ENCODE measurements at regions not wholly inside any gene's neighbourhood (a gene's known extent, or its start where the extent isn't known, plus 50 kb on each side); places are given as distances from the start of the nearest gene placed in this dataset.

DNA sequence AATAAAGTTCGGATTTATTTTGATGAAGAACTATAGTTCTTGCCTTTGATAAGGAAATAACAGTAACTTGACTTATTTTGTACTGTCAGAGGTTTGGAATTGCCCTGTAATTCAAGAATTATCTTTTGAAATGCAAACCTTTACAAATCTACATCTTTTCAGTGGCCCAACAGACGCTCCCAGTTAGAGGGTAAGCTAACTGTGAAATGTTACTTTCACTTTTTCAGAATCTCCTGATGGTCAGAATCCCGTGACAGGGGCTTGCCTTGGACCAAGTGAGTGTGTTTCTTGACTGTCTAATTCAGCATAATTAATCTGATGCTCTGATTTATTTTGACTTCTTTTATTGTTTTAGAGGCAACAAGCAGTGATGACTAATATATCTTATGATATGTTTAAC lies 262.5 kb downstream of the PLOD2 start:
- 73% methylated on average over 3 of the region's 3 CpGs for WGBS
- Histone ChIP-seq H3K9me3 (no peaks in the 10 kb centered on the region), H3K4me1 (replicated peaks) (no peaks in the 10 kb centered on the region), H3K4me3 (no peak overlapping the region), H3K27me3 (replicated peaks; ENCODE audit: insufficient read depth) (no peaks in the 10 kb centered on the region), H3K36me3 (no peaks in the 10 kb centered on the region), H3K27ac (no peak overlapping the region)
- no peak for DNase-seq (ENCODE audit: low spot score)
- no peak for TF ChIP-seq POLR2AphosphoS5 (IDR thresholded peaks at IDR 0.05)
- no peak for TF ChIP-seq POLR2A (IDR thresholded peaks at IDR 0.05)
- TF ChIP-seq, protein P1, sequence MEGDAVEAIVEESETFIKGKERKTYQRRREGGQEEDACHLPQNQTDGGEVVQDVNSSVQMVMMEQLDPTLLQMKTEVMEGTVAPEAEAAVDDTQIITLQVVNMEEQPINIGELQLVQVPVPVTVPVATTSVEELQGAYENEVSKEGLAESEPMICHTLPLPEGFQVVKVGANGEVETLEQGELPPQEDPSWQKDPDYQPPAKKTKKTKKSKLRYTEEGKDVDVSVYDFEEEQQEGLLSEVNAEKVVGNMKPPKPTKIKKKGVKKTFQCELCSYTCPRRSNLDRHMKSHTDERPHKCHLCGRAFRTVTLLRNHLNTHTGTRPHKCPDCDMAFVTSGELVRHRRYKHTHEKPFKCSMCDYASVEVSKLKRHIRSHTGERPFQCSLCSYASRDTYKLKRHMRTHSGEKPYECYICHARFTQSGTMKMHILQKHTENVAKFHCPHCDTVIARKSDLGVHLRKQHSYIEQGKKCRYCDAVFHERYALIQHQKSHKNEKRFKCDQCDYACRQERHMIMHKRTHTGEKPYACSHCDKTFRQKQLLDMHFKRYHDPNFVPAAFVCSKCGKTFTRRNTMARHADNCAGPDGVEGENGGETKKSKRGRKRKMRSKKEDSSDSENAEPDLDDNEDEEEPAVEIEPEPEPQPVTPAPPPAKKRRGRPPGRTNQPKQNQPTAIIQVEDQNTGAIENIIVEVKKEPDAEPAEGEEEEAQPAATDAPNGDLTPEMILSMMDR (IDR thresholded peaks at IDR 0.05) = no peak
- intact Hi-C loops (cut with DNase I) = no loop called here

DNA sequence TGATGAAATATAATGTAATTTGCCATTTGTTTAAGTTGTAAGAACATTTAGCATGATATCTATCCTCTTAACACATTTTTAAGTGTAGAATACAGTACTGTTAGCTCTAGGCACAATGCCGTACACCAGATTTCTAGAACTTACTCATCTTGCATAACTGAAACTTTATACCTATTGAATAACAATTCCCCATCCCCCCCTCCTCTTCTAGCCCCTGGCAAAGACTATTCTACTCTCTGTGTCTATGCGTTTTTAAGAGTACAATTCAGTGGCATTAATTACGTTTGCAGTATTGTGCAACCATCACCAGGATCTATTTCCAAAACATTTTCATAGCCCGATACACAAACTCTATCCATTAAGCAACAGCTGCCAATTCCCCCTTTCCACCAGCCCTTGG lies 261.7 kb downstream of the PLOD2 start:
- 38% methylated on average over 4 of the region's 4 CpGs for WGBS

DNA sequence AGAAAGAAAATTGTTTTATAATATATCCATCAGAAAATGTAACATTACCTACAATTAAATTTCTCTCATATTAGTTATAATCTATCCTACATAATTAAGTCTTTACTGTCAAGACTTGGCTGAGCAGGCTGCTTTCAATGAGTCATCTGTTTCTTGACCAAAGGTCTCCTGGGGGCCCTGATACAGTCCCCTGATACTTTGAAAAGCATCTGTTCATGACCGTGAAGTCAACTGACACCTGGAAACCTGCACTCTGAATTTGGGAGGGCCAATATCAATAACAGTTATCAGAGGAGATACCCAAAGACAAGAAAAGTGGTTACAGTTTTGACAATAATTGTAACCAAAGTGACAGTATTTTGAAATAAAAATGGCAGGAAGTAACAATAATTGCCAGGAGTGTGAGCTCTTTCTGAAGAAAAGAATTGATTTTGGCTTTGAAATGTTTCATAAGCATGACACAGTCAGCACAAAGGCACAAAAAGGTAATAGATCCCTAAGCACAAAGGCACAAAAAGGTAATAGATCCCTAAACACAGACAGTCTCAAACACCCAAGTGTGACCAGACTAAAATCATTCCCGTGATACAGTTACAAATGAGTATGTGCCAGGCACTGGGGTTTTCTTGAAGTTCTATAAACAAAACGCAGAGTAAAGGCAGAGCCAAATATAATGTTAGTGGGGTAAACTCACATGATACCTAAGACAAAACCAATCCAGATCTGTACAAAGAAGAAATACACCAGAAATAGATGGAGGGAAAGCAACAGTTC lies 260.7 kb downstream of the PLOD2 start:
- DNase-seq (ENCODE audit: low spot score) = no peak
- no peaks in the 10 kb centered on the region for H3K27me3 ChIP-seq (replicated peaks; ENCODE audit: insufficient read depth)
- TF ChIP-seq POLR2A (IDR thresholded peaks at IDR 0.05) = no peak
- TF ChIP-seq, protein P1 (IDR thresholded peaks at IDR 0.05) = no peak
- TF ChIP-seq POLR2AphosphoS5 (IDR thresholded peaks at IDR 0.05) = no peak
- H3K27ac ChIP-seq = no peak overlapping the region
- H3K4me1 ChIP-seq (replicated peaks) = no peaks in the 10 kb centered on the region
- H3K4me3 ChIP-seq = no peak overlapping the region
- 78% methylated on average over 3 of the region's 3 CpGs for WGBS
- H3K36me3 ChIP-seq = no peaks in the 10 kb centered on the region
- H3K9me3 ChIP-seq = no peaks in the 10 kb centered on the region
- intact Hi-C loops (cut with DNase I) = no loop called here

More for the DNA sequence above, 261.7 kb downstream of the PLOD2 start:
- Histone ChIP-seq H3K27me3 (replicated peaks; ENCODE audit: insufficient read depth) (no peaks in the 10 kb centered on the region), H3K4me3 (no peak overlapping the region), H3K4me1 (replicated peaks) (no peaks in the 10 kb centered on the region), H3K9me3 (no peaks in the 10 kb centered on the region), H3K36me3 (no peaks in the 10 kb centered on the region), H3K27ac (no peak overlapping the region)
- TF ChIP-seq, protein P1 (IDR thresholded peaks at IDR 0.05) = no peak
- TF ChIP-seq POLR2AphosphoS5 (IDR thresholded peaks at IDR 0.05) (no peak), POLR2A (IDR thresholded peaks at IDR 0.05) (no peak)
- DNase-seq (ENCODE audit: low spot score) = no peak
- intact Hi-C loops (cut with DNase I) = no loop called here

DNA sequence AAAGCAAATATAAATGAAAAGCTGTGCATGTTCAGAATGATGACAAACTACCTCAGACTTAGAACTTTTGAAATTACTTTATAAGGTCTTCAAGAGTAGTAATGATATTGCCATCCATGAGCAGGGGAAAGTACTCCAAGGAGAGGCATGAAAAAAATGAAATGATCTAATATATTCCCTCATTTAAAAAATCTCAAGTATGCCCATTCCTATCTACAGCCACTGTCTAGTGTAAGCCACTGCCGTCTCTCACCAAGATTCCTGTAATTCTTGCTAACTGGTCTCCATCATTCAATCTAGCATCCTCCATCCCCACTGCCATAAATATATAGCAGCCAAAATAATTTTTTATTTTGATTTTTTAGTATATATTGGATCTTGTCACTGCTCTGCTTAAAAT lies 258.8 kb downstream of the PLOD2 start:
- Histone ChIP-seq H3K27me3 (replicated peaks; ENCODE audit: insufficient read depth) (no peaks in the 10 kb centered on the region), H3K9me3 (no peaks in the 10 kb centered on the region), H3K4me3 (no peak overlapping the region), H3K4me1 (replicated peaks) (no peaks in the 10 kb centered on the region), H3K27ac (no peak overlapping the region), H3K36me3 (no peaks in the 10 kb centered on the region)
- intact Hi-C loops (cut with DNase I) = no loop called here
- WGBS = 86% methylated on average over 1 of the region's 1 CpG
- no peak for DNase-seq (ENCODE audit: low spot score)
- TF ChIP-seq, protein P1 (IDR thresholded peaks at IDR 0.05) = no peak
- no peak for TF ChIP-seq POLR2AphosphoS5 (IDR thresholded peaks at IDR 0.05)

DNA sequence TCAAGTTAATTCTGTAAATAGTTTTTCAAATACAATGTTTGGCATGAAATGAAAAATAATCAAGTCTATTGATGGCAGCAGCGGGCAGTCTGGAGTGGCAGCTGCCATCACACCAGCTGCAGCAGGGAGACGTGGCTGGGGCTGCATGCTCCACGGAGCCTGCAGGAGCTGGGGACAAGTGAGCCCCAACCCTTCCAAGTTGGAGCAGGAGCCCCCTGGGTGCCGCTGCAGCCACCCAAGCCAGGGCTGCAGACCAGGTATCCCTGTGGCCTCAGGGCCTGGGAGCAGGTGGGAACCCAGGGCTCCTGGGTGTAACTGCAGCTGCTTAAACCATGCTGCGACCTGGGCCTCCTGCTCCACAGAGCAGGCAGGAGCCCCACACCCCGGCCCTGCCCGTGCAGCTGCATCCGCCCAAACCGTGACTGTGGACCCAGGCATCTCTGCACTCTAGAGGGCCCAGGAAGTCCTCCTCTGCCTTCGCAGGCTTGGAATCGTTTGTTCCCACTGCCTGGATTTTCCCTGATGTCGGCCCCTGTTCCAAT lies 257.4 kb downstream of the PLOD2 start:
- no peak overlapping the region for H3K4me3 ChIP-seq
- 91% methylated on average over 12 of the region's 12 CpGs for WGBS
- no peaks in the 10 kb centered on the region for H3K27me3 ChIP-seq (replicated peaks; ENCODE audit: insufficient read depth)
- no peak for DNase-seq (ENCODE audit: low spot score)
- no peaks in the 10 kb centered on the region for H3K36me3 ChIP-seq
- TF ChIP-seq POLR2A (IDR thresholded peaks at IDR 0.05) (no peak), POLR2AphosphoS5 (IDR thresholded peaks at IDR 0.05) (no peak)
- TF ChIP-seq, protein P1 (IDR thresholded peaks at IDR 0.05) = no peak
- intact Hi-C loops (cut with DNase I) = no loop called here
- H3K9me3 ChIP-seq = no peaks in the 10 kb centered on the region
- no peak overlapping the region for H3K27ac ChIP-seq
- H3K4me1 ChIP-seq (replicated peaks) = no peaks in the 10 kb centered on the region
